ENCODE measurements at regions not wholly inside any gene's neighbourhood (a gene's known extent, or its start where the extent isn't known, plus 50 kb on each side); places are given as distances from the start of the nearest gene placed in this dataset.

DNA sequence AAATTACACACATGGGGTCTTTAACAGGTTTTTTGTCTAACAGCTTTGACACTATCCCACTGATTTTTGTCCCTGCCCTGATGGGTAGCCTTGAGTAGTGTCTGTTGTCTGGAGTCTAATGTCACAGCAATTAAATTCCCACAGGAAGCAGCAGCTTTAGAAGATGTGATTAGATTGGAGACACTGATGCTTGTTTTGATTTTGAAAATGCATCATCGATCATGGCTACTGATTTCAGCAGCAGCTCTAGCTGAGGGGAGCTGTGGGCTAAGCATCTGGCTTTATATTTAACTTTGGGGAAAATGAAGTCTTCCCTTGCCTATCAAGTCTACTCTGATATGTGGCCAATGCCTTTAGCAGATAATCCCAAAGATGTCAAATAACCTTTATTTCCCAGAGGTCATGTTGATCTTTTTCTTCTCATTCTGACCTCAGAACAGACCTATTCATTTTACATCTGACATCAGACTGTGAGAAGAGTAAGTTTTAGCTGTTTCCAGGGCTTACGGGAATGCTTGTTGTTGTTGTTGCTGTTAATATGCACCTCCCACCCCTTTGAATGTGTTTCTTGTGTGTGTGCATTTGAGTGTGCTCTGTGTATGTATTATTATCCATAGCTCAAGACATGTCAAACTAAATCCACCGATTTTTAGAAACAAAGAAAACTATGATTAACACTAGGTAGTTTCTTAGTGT, 704.9 kb upstream of the NUDT12 start:
- DNase-seq (ENCODE audit: low spot score), result no peak

- no peak for DNase-seq (ENCODE audit: low spot score)
These were observed 703.6 kb upstream of the NUDT12 start for GRCh38 chr5:104266161-104266560.

DNA sequence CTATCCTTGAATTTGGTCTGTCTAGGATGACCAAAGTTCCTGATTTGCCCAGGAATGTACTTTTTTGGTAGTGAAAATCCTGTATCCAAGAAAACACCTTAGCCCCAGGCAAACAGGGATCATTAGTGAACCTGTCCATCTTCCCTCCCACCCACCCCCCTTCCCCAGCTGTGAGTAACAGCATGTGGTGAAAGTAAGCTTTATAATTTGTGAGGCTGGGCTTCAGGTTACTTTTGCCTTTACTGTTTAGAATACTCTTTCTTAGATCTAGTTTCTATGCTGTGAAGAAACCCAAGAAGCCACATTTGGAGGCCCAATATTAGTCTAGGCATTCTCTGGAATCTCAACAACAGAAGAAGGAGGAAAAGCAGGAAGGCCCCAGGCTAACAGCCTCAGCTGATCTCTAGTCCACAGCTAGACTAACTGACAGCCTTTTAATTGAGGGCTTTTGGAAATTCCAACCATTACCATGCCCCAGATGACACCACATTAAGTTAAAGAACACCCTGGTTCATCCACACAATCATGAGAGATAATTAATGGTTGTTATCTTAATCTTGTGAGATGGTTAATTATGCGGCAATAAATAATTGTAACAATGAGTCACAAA, 703.0 kb upstream of the NUDT12 start:
- no peak for DNase-seq (ENCODE audit: low spot score)

GRCh38 chr5:104247260-104247659, 684.7 kb upstream of the NUDT12 start:
- DNase-seq (ENCODE audit: low spot score), result peak; percentile 22

- peak; percentile 23 for DNase-seq (ENCODE audit: low spot score)
These were observed 678.5 kb upstream of the NUDT12 start for GRCh38 chr5:104241046-104241445.

DNA sequence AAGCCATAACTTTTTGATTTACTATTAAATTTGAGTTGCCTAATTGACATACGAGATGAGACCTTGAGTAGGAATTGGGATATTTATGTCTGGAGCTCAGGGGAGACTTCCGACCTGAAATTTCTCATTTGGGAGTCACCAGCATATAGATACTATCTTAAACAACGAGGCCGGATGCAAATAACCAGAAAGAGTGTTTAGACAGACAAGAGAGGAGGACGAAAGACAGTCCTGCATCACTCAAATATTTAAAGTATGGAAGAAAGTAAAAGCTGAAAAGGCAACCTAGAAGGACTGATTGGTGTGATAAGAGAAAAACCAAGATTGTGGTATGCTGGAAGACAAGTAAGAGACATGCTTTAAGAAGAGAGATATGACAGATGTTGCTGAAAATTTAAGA, 675.0 kb upstream of the NUDT12 start:
- DNase-seq (ENCODE audit: low spot score), result peak; percentile 55

DNA sequence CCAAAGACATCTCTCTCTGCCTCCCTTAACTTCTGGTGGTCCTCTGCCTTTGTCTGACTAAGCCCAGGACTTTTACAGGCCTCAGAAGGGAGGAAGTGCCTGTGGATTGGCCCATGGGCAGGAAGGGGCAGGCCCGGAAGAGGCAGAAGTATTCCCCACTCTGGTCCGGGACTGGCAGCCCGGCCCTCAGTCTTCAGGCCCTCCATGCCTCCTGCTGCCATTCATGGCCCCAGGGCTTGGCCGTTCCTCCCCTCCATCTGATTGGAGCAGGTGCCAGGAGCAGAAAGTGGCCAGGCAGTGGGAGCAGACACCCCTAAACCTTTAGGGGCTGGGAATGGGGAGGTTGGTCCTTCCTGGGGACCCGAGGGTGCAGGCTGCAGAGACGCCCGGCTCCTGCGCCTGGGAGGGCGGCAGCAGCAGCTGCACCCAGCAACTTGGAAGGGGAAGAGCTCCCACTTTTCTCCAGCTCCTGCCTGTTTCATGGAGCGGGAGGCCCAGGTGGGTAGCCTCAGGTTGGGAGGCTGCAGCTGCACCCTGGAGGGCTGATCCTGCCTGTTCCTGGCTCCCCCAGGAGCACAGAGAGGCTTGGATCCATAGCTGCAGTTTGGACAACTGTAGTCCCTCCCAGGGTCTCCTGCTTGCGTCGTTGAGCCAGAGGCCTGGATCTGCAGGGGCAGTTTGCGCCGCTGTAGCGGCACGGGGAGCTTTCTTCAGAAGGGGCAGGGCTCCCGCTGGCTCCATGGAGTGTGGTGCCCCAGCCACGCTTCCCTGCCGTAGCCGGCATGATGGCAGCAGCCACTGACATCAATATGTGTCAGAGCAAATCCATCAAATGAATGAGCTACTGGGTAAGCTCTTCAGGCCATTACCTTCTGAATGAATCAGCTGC, 661.5 kb upstream of the NUDT12 start:
- DNase-seq (ENCODE audit: low spot score), result no peak

GRCh38 chr5:104218200-104218599, 655.6 kb upstream of the NUDT12 start:
- no peak for DNase-seq (ENCODE audit: low spot score)

GRCh38 chr5:104213216-104213615, 650.6 kb upstream of the NUDT12 start:
- DNase-seq (ENCODE audit: low spot score), result no peak

GRCh38 chr5:104199771-104200170, 637.2 kb upstream of the NUDT12 start:
- DNase-seq (ENCODE audit: low spot score), result no peak

GRCh38 chr5:104198156-104198555, 635.6 kb upstream of the NUDT12 start:
- DNase-seq (ENCODE audit: low spot score), result no peak

- no peak for DNase-seq (ENCODE audit: low spot score)
These were observed 627.3 kb upstream of the NUDT12 start for GRCh38 chr5:104189909-104190308.

DNA sequence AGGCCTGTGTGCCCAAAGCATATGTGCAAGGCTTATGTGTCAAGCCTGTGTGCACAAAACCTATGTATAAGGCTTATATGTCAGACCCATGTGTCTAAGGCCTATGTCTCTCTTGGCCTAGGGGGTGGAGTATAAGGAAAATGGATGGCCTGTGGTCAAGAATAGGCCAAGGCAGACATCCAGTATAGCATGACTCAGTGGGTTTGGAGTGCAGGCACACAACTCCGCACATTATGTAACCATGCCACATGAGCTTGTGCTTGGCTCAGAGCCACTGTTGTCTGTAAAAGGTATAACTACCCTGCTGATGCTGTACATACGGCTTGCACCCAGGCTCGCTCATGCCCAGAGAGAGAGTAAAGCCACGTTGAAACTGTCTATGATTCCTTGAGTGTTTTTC, 626.4 kb upstream of the NUDT12 start:
- DNase-seq (ENCODE audit: low spot score), result no peak

- no peak for DNase-seq (ENCODE audit: low spot score)
These were observed 625.1 kb upstream of the NUDT12 start for GRCh38 chr5:104187656-104188055.

DNA sequence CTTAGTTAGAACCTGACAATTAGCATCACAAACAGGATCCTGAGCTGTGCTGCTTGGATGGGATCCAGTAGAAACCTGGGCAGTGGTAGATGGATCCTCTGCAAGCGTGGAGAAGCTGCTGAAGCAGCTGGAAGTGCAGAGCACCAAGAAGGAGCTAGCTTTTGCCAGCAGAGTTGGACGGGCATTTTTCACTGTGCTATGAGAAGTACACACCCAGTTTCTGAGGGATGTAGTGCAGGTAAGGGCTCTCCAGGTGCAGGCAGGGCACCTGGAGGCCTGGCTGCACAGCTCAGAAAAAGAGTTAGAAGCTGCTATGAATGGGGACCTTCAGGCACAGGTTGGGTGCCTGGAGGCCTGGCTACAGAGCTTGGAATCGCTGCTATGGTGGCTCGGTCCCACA, 623.9 kb upstream of the NUDT12 start:
- no peak for DNase-seq (ENCODE audit: low spot score)

GRCh38 chr5:104186100-104186499, 623.5 kb upstream of the NUDT12 start:
- no peak for DNase-seq (ENCODE audit: low spot score)

DNA sequence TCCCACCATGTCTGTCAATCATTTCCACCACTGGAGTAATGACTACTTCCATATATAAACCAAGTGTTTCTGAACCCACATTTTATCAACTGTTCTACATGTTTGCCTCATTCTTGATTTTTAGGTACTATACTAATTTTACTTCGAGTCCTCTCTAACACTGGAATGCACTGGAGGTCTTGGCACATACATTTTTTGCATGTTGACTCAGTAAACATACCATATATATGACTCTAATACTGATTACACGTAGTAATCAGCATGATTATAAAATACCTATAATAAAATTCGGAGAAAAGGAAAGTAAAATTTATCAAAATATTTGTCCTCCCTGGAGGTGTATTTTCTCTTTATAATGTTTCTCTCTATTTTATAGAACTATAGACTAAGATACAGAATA, 621.7 kb upstream of the NUDT12 start:
- DNase-seq (ENCODE audit: low spot score), result no peak

GRCh38 chr5:104178829-104179456, 616.4 kb upstream of the NUDT12 start:
- no peak for DNase-seq (ENCODE audit: low spot score)

DNA sequence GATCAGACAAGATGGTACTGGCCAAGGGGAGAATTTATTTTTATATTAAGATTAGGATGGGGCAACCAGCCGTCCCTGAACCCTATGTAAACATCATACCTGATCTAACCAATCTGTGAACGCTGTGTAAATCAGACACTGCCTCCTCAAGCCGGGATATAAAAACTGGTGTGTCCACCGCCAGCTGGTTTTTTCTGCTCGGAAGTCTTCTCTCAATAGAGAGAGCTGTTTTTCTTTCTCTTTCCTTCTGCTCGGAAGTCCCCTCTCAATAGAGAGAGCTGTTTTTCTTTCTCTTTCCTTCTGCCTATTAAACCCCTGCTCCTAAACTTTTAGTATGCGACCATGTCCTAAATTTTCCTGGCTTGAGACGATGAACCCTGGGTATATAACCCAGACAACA, 615.5 kb upstream of the NUDT12 start:
- no peak for DNase-seq (ENCODE audit: low spot score)

- no peak for DNase-seq (ENCODE audit: low spot score)
These were observed 615.1 kb upstream of the NUDT12 start for GRCh38 chr5:104177651-104178050.

DNA sequence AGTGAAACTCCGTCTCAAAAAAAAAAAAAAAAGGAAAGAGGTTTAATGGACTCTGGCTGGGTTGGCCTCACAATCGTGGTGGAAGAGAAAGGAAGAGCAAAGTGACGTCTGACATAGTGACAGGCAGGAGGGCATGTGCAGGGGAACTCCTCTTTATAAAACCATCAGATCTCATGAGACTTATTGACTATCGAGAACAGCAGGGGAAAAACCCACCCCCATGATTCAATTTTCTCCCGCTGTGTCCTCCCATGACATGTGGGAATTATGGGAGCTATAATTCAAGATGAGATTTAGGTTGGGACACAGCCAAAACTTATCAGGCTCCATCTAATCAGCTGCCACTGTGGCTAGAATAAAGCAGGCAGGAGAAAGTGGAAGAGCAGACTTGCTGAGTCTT, 610.4 kb upstream of the NUDT12 start:
- DNase-seq (ENCODE audit: low spot score), result no peak

All from umbilical cord (tissue), 1 donor.